HEK293 (cell line): ENCODE measurements at regions not wholly inside any gene's neighbourhood (a gene's known extent, or its start where the extent isn't known, plus 50 kb on each side); places are given as distances from the start of the nearest gene placed in this dataset.

Experiments used
- CTCF ChIA-PET: fragments of 350-600 bp; formaldehyde crosslinking; extraction: SDS; loops from one replicate; lab custom pipeline; 2021; ENCODE audit warnings: antibody characterized with exemption; lab: Yijun Ruan, JAX
- POLR2A ChIA-PET: fragments of 300-600 bp; formaldehyde crosslinking; extraction: SDS; loops from one replicate; lab custom pipeline; 2020; ENCODE audit warnings: antibody characterized with exemption, inconsistent platforms; lab: Yijun Ruan, JAX
- H3K27ac ChIP-seq: fragments of 200-500 bp; sonication (Bioruptor generic); 2 replicates; pipeline ENCODE4 v1.5.1; 2014; ENCODE audit warnings: low read depth, low read length, control low read depth, inconsistent platforms; ENCODE audit errors: extremely low read depth
- H3K36me3 ChIP-seq, 2 experiments: fragments of 200-500 bp in 1 of 2; sonication (Bioruptor generic) in 1 of 2; 1 replicate in 1 of 2; 2 replicates in 1 of 2; pipeline ENCODE4 v1.5.1; 2014 to 2017; ENCODE audit warnings: inconsistent platforms in 2 of 2, low read length in 2 of 2; ENCODE audit not compliant: control insufficient read depth in 2 of 2, insufficient read depth in 1 of 2
- H3K4me1 ChIP-seq: fragments of 200-500 bp; sonication (Bioruptor generic); 2 replicates; pipeline ENCODE4 v1.5.1; 2014; ENCODE audit warnings: mild to moderate bottlenecking, low read length, inconsistent platforms; ENCODE audit not compliant: control insufficient read depth, insufficient read depth
- H3K4me3 ChIP-seq: 2 replicates; pipeline ENCODE4 v1.5.1; 2011; ENCODE audit warnings: low read depth, mild to moderate bottlenecking, control low read depth, low read length, moderate library complexity
- H3K9me3 ChIP-seq: fragments of 200-500 bp; sonication (Bioruptor generic); 2 replicates; pipeline ENCODE4 v1.5.1; 2014; ENCODE audit warnings: low read depth, low read length, inconsistent platforms; ENCODE audit not compliant: control insufficient read depth, insufficient read depth
- EGR2 ChIP-seq: fragments of 450-650 bp; formaldehyde crosslinking; IDR thresholded peaks from 2 replicates; pipeline ENCODE4 v1.5.1; 2016; ENCODE audit warnings: low read depth, missing biosample characterization, missing genetic modification characterization
- GLIS2 ChIP-seq: fragments of 450-650 bp; formaldehyde crosslinking; IDR thresholded peaks from 2 replicates; pipeline ENCODE4 v1.5.1; 2016; ENCODE audit warnings: missing biosample characterization, missing genetic modification characterization
- OVOL3 ChIP-seq: fragments of 450-650 bp; formaldehyde crosslinking; IDR thresholded peaks from 2 replicates; pipeline ENCODE4 v1.5.1; 2016; ENCODE audit warnings: missing biosample characterization, missing genetic modification characterization
- PRDM1 ChIP-seq: fragments of 450-650 bp; formaldehyde crosslinking; IDR thresholded peaks from 2 replicates; pipeline ENCODE4; 2016; ENCODE audit warnings: missing biosample characterization, missing genetic modification characterization
- ZBTB48 ChIP-seq: fragments of 450-650 bp; formaldehyde crosslinking; IDR thresholded peaks from 2 replicates; pipeline ENCODE4 v1.5.1; 2016; ENCODE audit warnings: missing biosample characterization, missing genetic modification characterization
- ZIC2 ChIP-seq: fragments of 450-650 bp; formaldehyde crosslinking; IDR thresholded peaks from 2 replicates; pipeline ENCODE4 v1.5.1; 2016; ENCODE audit warnings: missing biosample characterization, missing genetic modification characterization
- ZNF138 ChIP-seq: fragments of 450-650 bp; formaldehyde crosslinking; IDR thresholded peaks from 2 replicates; pipeline ENCODE4 v1.5.1; 2016; ENCODE audit warnings: missing biosample characterization, missing genetic modification characterization, borderline replicate concordance
- ZNF473 ChIP-seq: fragments of 450-650 bp; formaldehyde crosslinking; IDR thresholded peaks from 2 replicates; pipeline ENCODE4 v1.5.1; 2017; ENCODE audit warnings: missing biosample characterization, missing genetic modification characterization
- ZNF544 ChIP-seq: fragments of 450-650 bp; formaldehyde crosslinking; IDR thresholded peaks from 2 replicates; pipeline ENCODE4 v1.5.0; 2017; ENCODE audit warnings: missing biosample characterization, missing genetic modification characterization
- ZNF596 ChIP-seq: fragments of 450-650 bp; IDR thresholded peaks from 2 replicates; pipeline ENCODE4 v1.5.0; 2018; ENCODE audit warnings: missing biosample characterization, mild to moderate bottlenecking, missing genetic modification characterization, moderate library complexity
- ZNF677 ChIP-seq: fragments of 450-650 bp; IDR thresholded peaks from 2 replicates; pipeline ENCODE4 v1.5.0; 2018; ENCODE audit warnings: missing biosample characterization, mild to moderate bottlenecking, missing genetic modification characterization, moderate library complexity
- ZNF791 ChIP-seq: fragments of 450-650 bp; formaldehyde crosslinking; IDR thresholded peaks from 2 replicates; pipeline ENCODE4 v1.5.1; 2016; ENCODE audit warnings: missing biosample characterization, missing genetic modification characterization
- TF ChIP-seq, protein P1 (sequence below): fragments of 450-650 bp; formaldehyde crosslinking; IDR thresholded peaks from 2 replicates; pipeline ENCODE4 v1.5.1; 2016; ENCODE audit warnings: missing biosample characterization, missing genetic modification characterization, borderline replicate concordance
- TF ChIP-seq, protein P2 (sequence below): fragments of 450-650 bp; formaldehyde crosslinking; IDR thresholded peaks from 2 replicates; pipeline ENCODE4; 2016; ENCODE audit warnings: missing biosample characterization, missing genetic modification characterization
- TF ChIP-seq, protein P3 (sequence below): fragments of 450-650 bp; formaldehyde crosslinking; IDR thresholded peaks from 2 replicates; pipeline ENCODE4 v1.5.1; 2016; ENCODE audit warnings: missing biosample characterization, missing genetic modification characterization

DNA sequence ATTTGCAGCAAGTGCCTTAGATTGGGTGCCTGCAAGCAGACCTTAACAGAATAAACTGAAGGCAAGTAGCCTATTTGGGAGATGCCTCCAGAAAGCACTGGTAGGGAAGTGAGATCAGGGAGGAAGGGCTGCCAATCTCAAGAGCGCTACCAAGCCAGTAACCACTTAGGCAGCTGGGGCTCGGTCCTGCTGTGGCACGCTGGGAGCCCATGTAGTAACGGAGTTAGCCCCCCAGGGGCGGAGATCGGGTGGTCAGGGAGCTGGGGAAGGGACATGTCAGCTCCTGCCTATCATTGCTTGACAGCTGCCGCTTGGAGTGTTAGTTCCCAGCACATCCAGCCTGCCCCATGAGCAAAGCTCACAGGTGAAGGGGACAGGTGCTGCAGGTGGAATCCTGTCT, 127.0 kb downstream of the CEBPB start:
- TF ChIP-seq, protein P1, sequence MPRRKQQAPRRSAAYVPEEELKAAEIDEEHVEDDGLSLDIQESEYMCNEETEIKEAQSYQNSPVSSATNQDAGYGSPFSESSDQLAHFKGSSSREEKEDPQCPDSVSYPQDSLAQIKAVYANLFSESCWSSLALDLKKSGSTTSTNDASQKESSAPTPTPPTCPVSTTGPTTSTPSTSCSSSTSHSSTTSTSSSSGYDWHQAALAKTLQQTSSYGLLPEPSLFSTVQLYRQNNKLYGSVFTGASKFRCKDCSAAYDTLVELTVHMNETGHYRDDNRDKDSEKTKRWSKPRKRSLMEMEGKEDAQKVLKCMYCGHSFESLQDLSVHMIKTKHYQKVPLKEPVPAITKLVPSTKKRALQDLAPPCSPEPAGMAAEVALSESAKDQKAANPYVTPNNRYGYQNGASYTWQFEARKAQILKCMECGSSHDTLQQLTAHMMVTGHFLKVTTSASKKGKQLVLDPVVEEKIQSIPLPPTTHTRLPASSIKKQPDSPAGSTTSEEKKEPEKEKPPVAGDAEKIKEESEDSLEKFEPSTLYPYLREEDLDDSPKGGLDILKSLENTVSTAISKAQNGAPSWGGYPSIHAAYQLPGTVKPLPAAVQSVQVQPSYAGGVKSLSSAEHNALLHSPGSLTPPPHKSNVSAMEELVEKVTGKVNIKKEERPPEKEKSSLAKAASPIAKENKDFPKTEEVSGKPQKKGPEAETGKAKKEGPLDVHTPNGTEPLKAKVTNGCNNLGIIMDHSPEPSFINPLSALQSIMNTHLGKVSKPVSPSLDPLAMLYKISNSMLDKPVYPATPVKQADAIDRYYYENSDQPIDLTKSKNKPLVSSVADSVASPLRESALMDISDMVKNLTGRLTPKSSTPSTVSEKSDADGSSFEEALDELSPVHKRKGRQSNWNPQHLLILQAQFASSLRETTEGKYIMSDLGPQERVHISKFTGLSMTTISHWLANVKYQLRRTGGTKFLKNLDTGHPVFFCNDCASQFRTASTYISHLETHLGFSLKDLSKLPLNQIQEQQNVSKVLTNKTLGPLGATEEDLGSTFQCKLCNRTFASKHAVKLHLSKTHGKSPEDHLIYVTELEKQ (tag by site-specific recombination), result no peak
- TF ChIP-seq ZIC2, result peak; percentile 66
- H3K36me3 ChIP-seq, result no peaks in the 10 kb centered on the region
- H3K4me3 ChIP-seq, result no peak overlapping the region
- no peaks in the 10 kb centered on the region for H3K9me3 ChIP-seq
- no peaks in the 10 kb centered on the region for H3K4me1 ChIP-seq
- ChIA-PET CTCF (interaction anchor here (0.8 kb wide), 1 partner anchor 15 kb away, joined by 3 read pairs; no protein-coding TSS in a partner anchor), POLR2A (no interaction called here)
- H3K27ac ChIP-seq, result no peak overlapping the region

DNA sequence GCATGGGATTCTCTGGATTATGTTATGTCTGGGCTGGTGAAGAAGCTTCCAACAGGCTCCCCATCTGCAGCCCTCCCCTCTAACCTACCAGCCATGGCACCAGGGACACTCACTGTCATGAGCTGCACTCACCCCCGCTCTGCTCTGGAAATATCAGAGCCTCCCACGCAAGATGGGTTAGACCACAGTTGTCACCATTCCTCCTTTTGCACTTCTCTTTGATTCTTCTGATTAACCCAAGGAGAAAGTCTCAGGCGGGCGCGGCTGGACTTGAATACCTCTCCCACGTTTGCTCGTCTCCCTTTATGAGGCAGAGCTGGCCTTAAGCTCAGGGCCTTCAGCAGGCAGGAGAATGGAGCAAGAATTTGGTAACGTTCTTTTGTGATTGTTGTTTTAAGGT, 128.1 kb downstream of the CEBPB start:
- POLR2A ChIA-PET, result interaction anchor here (0.8 kb wide), 1 partner anchor 1029 kb away, joined by 5 read pairs; no protein-coding TSS in a partner anchor
- TF ChIP-seq PRDM1 (tag by site-specific recombination) (peak; percentile 42; the same call in 1 of the 2 replicates), EGR2 (peak; percentile 50)
- TF ChIP-seq, protein P2, sequence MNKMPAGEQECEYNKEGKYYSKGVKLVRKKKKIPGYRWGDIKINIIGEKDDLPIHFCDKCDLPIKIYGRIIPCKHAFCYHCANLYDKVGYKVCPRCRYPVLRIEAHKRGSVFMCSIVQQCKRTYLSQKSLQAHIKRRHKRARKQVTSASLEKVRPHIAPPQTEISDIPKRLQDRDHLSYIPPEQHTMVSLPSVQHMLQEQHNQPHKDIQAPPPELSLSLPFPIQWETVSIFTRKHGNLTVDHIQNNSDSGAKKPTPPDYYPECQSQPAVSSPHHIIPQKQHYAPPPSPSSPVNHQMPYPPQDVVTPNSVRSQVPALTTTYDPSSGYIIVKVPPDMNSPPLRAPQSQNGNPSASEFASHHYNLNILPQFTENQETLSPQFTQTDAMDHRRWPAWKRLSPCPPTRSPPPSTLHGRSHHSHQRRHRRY (tag by site-specific recombination), result no peak
- H3K4me3 ChIP-seq, result no peak overlapping the region
- CTCF ChIA-PET, result no interaction called here
- no peak overlapping the region for H3K27ac ChIP-seq
- H3K4me1 ChIP-seq, result no peaks in the 10 kb centered on the region
- no peaks in the 10 kb centered on the region for H3K9me3 ChIP-seq
- H3K36me3 ChIP-seq, result no peaks in the 10 kb centered on the region

DNA sequence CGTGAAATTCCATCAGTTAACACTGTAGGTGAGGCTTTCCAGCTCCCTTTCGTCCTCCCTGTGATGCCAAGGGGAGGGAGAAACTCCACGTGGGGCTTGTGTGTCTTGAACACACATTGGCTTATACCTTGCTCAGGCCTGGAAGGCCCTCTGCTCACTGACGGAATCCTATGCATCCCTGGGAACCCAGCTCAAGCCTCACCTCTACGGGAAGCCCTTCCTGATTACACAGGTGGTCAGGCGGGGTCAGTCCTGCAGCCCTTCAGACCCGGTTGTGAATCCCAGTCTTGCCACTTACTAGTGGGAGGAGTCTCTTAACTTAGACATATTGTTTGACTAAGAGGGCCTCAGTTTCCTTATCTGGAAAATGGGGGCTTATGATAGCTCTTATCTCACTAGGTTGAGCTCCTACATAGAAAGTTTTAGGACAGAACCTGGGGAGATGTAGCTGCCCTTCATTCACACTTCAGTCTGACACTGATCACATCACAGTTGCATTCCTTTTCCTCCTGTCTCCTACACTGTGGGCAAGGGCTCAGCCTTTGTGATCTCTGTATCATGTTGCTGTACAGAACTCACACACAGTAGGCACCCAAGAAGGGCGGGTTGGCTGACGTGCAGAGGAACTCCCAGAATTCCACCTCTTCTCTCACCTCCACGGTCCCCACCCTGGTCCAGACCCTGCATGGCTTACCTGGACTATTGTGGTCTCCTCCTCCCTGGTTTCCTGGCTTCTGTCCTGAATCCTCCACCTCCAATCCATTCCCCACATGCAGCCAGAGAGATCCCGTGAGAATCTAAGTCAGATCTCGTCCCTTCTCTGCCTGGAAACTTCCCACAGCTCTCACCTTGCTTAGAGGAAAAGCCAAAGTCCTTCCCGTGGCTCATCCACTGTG, 129.6 kb downstream of the CEBPB start:
- Histone ChIP-seq H3K4me1 (no peaks in the 10 kb centered on the region), H3K27ac (no peak overlapping the region), H3K4me3 (no peak overlapping the region), H3K9me3 (no peaks in the 10 kb centered on the region), H3K36me3 (no peaks in the 10 kb centered on the region)
- TF ChIP-seq ZNF473 (tag by site-specific recombination), result no peak
- TF ChIP-seq, protein P3, sequence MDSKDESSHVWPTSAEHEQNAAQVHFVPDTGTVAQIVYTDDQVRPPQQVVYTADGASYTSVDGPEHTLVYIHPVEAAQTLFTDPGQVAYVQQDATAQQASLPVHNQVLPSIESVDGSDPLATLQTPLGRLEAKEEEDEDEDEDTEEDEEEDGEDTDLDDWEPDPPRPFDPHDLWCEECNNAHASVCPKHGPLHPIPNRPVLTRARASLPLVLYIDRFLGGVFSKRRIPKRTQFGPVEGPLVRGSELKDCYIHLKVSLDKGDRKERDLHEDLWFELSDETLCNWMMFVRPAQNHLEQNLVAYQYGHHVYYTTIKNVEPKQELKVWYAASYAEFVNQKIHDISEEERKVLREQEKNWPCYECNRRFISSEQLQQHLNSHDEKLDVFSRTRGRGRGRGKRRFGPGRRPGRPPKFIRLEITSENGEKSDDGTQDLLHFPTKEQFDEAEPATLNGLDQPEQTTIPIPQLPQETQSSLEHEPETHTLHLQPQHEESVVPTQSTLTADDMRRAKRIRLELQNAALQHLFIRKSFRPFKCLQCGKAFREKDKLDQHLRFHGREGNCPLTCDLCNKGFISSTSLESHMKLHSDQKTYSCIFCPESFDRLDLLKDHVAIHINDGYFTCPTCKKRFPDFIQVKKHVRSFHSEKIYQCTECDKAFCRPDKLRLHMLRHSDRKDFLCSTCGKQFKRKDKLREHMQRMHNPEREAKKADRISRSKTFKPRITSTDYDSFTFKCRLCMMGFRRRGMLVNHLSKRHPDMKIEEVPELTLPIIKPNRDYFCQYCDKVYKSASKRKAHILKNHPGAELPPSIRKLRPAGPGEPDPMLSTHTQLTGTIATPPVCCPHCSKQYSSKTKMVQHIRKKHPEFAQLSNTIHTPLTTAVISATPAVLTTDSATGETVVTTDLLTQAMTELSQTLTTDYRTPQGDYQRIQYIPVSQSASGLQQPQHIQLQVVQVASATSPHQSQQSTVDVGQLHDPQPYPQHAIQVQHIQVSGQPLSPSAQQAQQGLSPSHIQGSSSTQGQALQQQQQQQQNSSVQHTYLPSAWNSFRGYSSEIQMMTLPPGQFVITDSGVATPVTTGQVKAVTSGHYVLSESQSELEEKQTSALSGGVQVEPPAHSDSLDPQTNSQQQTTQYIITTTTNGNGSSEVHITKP (tag by site-specific recombination), result no peak
- TF ChIP-seq ZNF677 (tag by site-specific recombination), result no peak
- TF ChIP-seq ZIC2, result no peak
- no peak for TF ChIP-seq ZNF791 (tag by site-specific recombination)
- TF ChIP-seq GLIS2 (tag by site-specific recombination), result no peak
- TF ChIP-seq ZNF138 (tag by site-specific recombination), result no peak
- no peak for TF ChIP-seq ZBTB48 (tag by site-specific recombination)
- TF ChIP-seq ZNF596, result no peak
- no peak for TF ChIP-seq OVOL3 (tag by site-specific recombination)
- TF ChIP-seq ZNF544 (tag by site-specific recombination), result no peak
- ChIA-PET POLR2A (interaction anchor here (0.6 to 1.4 kb wide), 3 partner anchors 10 to 14 kb away, joined by 3 to 7 read pairs (median 3); no protein-coding TSS in a partner anchor), CTCF (interaction anchor here (0.6 kb wide), 1 partner anchor 291 kb away, joined by 4 read pairs; no protein-coding TSS in a partner anchor)
